SK-N-SH (cell line): ENCODE measurements at regions not wholly inside any gene's neighbourhood (a gene's known extent, or its start where the extent isn't known, plus 50 kb on each side); places are given as distances from the start of the nearest gene placed in this dataset.

Experiments
- CTCF ChIA-PET: fragments of 300-600, 350-600 bp; formaldehyde crosslinking; extraction: SDS; loops from one replicate; lab custom pipeline; 2021; lab: Yijun Ruan, JAX
- POLR2A ChIA-PET: fragments of 350-600 bp; sonication (Branson Sonifier 250); formaldehyde crosslinking; extraction: SDS; loops from one replicate; lab custom pipeline; 2020; ENCODE audit warnings: antibody characterized with exemption, inconsistent platforms; lab: Yijun Ruan, JAX
- DNase-seq: peaks from one replicate; pipeline ENCODE4 v3.0.0; 2012
- H2AFZ ChIP-seq: fragments of 200-600 bp; sonication (generic); 2 replicates; pipeline ENCODE4 v1.8.1; 2016; ENCODE audit warnings: antibody characterized with exemption, mild to moderate bottlenecking, low read depth
- H3F3A ChIP-seq: fragments of 200-600 bp; sonication (generic); replicated peaks from 2 replicates; pipeline ENCODE3; 2016; ENCODE audit warnings: antibody characterized with exemption, mild to moderate bottlenecking; ENCODE audit not compliant: insufficient read depth
- H3K27ac ChIP-seq, 2 experiments: fragments of 200-500 bp in 1 of 2; fragments of 200-600 bp in 1 of 2; sonication (Bioruptor generic) in 1 of 2; sonication (generic), shearing (Covaris generic) in 1 of 2; 2 replicates each; pipeline versions ENCODE4 v1.5.1 to v1.6.1; 2014 to 2016; ENCODE audit warnings: low read depth in 2 of 2, inconsistent platforms in 1 of 2, low read length in 1 of 2, mild to moderate bottlenecking in 1 of 2, mixed read lengths in 1 of 2
- H3K27me3 ChIP-seq: fragments of 200-600 bp; sonication (generic), shearing (Covaris generic); 2 replicates; pipeline ENCODE4 v1.6.1; 2016; ENCODE audit warnings: mixed run types; ENCODE audit not compliant: insufficient read depth
- H3K36me3 ChIP-seq, 2 experiments: fragments of 200-500 bp in 1 of 2; fragments of 200-600 bp in 1 of 2; sonication (Bioruptor generic) in 1 of 2; sonication (generic) in 1 of 2; replicated peaks in 1 of 2; 2 replicates each; pipeline versions ENCODE3 to v1.5.1; 2014 to 2016; ENCODE audit warnings: low read length in 1 of 2, mild to moderate bottlenecking in 1 of 2; ENCODE audit not compliant: insufficient read depth in 2 of 2, control insufficient read depth in 1 of 2
- H3K4me1 ChIP-seq, 2 experiments: fragments of 200-500 bp in 1 of 2; fragments of 200-600 bp in 1 of 2; sonication (Bioruptor generic) in 1 of 2; sonication (generic), shearing (Covaris generic) in 1 of 2; 2 replicates each; pipeline versions ENCODE4 v1.5.1 to v1.6.1; 2014 to 2016; ENCODE audit warnings: low read depth in 1 of 2, low read length in 1 of 2, mixed run types in 1 of 2; ENCODE audit not compliant: insufficient read depth in 2 of 2, control insufficient read depth in 1 of 2
- H3K4me2 ChIP-seq: fragments of 200-600 bp; sonication (generic), shearing (Covaris generic); 2 replicates; pipeline ENCODE4 v1.6.1; 2017; ENCODE audit warnings: mixed run types
- H3K4me3 ChIP-seq, 2 experiments: fragments of 200-500 bp in 1 of 2; fragments of 200-600 bp in 1 of 2; sonication (Bioruptor generic) in 1 of 2; sonication (generic), shearing (Covaris generic) in 1 of 2; 2 replicates each; pipeline versions ENCODE4 v1.5.1 to v1.8.1; 2014 to 2016; ENCODE audit warnings: low read depth in 2 of 2, inconsistent platforms in 1 of 2, low read length in 1 of 2, mild to moderate bottlenecking in 1 of 2, mixed read lengths in 1 of 2, moderate library complexity in 1 of 2
- H3K79me2 ChIP-seq: fragments of 200-600 bp; sonication (generic); 2 replicates; pipeline ENCODE4 v1.8.1; 2017; ENCODE audit warnings: mild to moderate bottlenecking; ENCODE audit not compliant: insufficient read depth
- H3K9ac ChIP-seq: fragments of 200-600 bp; sonication (generic); 2 replicates; pipeline ENCODE4 v1.6.1; 2017; ENCODE audit warnings: mixed run types
- H3K9me2 ChIP-seq: fragments of 200-600 bp; sonication (generic); 2 replicates; pipeline ENCODE4 v1.6.1; 2017; ENCODE audit warnings: mixed run types
- H3K9me3 ChIP-seq: fragments of 200-600 bp; sonication (generic); 2 replicates; pipeline ENCODE4 v1.6.1; 2017; ENCODE audit warnings: mixed run types, mild to moderate bottlenecking, moderate library complexity
- H4K20me1 ChIP-seq: fragments of 200-600 bp; sonication (generic); 2 replicates; pipeline ENCODE4 v1.6.1; 2017; ENCODE audit warnings: mild to moderate bottlenecking, mixed run types; ENCODE audit not compliant: insufficient read depth
- CTCF ChIP-seq: fragments of 200-600 bp; sonication (generic); IDR thresholded peaks from 2 replicates; pipeline ENCODE4 v1.6.1; 2017; ENCODE audit warnings: antibody characterized with exemption, mild to moderate bottlenecking, moderate library complexity
- ELF1 ChIP-seq: IDR thresholded peaks from 2 replicates; pipeline ENCODE4 v1.4.0; 2012
- EZH2phosphoT487 ChIP-seq: fragments of 200-600 bp; sonication (generic); IDR thresholded peaks from 2 replicates; pipeline ENCODE4 v1.6.1; 2017; ENCODE audit warnings: low read depth, mixed run types, mild to moderate bottlenecking, antibody characterized with exemption, moderate library complexity, borderline replicate concordance
- FOSL2 ChIP-seq: IDR thresholded peaks from 2 replicates; pipeline ENCODE4 v1.4.0; 2012; ENCODE audit warnings: low read depth, mild to moderate bottlenecking, moderate library complexity, borderline replicate concordance
- GABPA ChIP-seq: IDR thresholded peaks from 2 replicates; pipeline ENCODE4 v1.4.0; 2012; ENCODE audit warnings: low read depth, mild to moderate bottlenecking
- IRF3 ChIP-seq: fragments of 150-350 bp; IDR thresholded peaks from 2 replicates; pipeline ENCODE4 v1.6.1; 2016; ENCODE audit warnings: mild to moderate bottlenecking, low read depth, low read length
- JUND ChIP-seq: IDR thresholded peaks from 2 replicates; pipeline ENCODE4 v1.4.0; 2012
- MAX ChIP-seq: IDR thresholded peaks from 2 replicates; pipeline ENCODE4 v1.4.0; 2012; ENCODE audit warnings: low read depth
- NFIC ChIP-seq: IDR thresholded peaks from 2 replicates; pipeline ENCODE4 v1.4.0; 2012; ENCODE audit warnings: borderline replicate concordance
- NRF1 ChIP-seq: IDR thresholded peaks from 2 replicates; pipeline ENCODE4 v1.6.1; 2012; ENCODE audit warnings: low read depth, mild to moderate bottlenecking, low read length
- PBX3 ChIP-seq: IDR thresholded peaks from 2 replicates; pipeline ENCODE4; 2012
- REST ChIP-seq: IDR thresholded peaks from 2 replicates; pipeline ENCODE4 v1.6.1; 2012; ENCODE audit warnings: mild to moderate bottlenecking, low read depth, low read length, moderate library complexity
- RFX5 ChIP-seq: IDR thresholded peaks from 2 replicates; pipeline ENCODE4 v1.6.1; 2012; ENCODE audit warnings: mild to moderate bottlenecking, improper control_type of control experiment, low read length
- TAF1 ChIP-seq: IDR thresholded peaks from 2 replicates; pipeline ENCODE4 v1.6.1; 2012; ENCODE audit warnings: low read depth, mild to moderate bottlenecking, low read length, moderate library complexity, borderline replicate concordance
- TCF12 ChIP-seq: IDR thresholded peaks from 2 replicates; pipeline ENCODE4 v1.4.0; 2012
- TEAD4 ChIP-seq: IDR thresholded peaks from 2 replicates; pipeline ENCODE4 v1.4.0; 2012; ENCODE audit warnings: mild to moderate bottlenecking, borderline replicate concordance; ENCODE audit not compliant: insufficient read depth
- USF1 ChIP-seq: IDR thresholded peaks from 2 replicates; pipeline ENCODE4 v1.4.0; 2012; ENCODE audit warnings: low read depth, borderline replicate concordance
- WGBS: methylation state at CpG from one replicate; pipeline ENCODE4 v1.1.6; 2017; ENCODE audit warnings: low lambda C conversion rate; 5-methylcytosine and 5-hydroxymethylcytosine counted together

- TF ChIP-seq GABPA: no peak
- no peak for TF ChIP-seq TEAD4
- no peak for TF ChIP-seq EZH2phosphoT487
- no peak for TF ChIP-seq USF1
- no peak for TF ChIP-seq RFX5
- TF ChIP-seq JUND: no peak
- no peak for TF ChIP-seq NRF1
- TF ChIP-seq TCF12: no peak
- no peak for TF ChIP-seq CTCF
- no peak for TF ChIP-seq TAF1
- no peak for TF ChIP-seq ELF1
- no peak for TF ChIP-seq MAX
- no peak for TF ChIP-seq FOSL2
- TF ChIP-seq NFIC: no peak
- no peak for TF ChIP-seq IRF3
- Histone ChIP-seq H4K20me1 (no peaks in the 10 kb centered on the region), H3K4me1 (no peaks in the 10 kb centered on the region), H3K4me3 (no peak overlapping the region), H3K27ac (no peak overlapping the region), H3K9me3 (no peaks in the 10 kb centered on the region), H3K9me2 (no peaks in the 10 kb centered on the region), H3K36me3 (no peaks in the 10 kb centered on the region), H3K9ac (no peak overlapping the region), H3F3A (no peaks in the 10 kb centered on the region), H2AFZ (no peak overlapping the region), H3K27me3 (no peaks in the 10 kb centered on the region), H3K4me2 (no peak overlapping the region), H3K79me2 (no peaks in the 10 kb centered on the region)
- 49% methylated on average over 4 of the region's 4 CpGs for WGBS
- no peak for DNase-seq
- ChIA-PET POLR2A (no interaction called here), CTCF (no interaction called here)
Observed at GRCh38 chr9:119429302-119429701, 60.1 kb upstream of the BRINP1 start.

- no peaks in the 10 kb centered on the region for H4K20me1 ChIP-seq
- ChIA-PET CTCF (no interaction called here), POLR2A (no interaction called here)
- no peak for TF ChIP-seq FOSL2
- no peak for TF ChIP-seq MAX
- TF ChIP-seq IRF3: no peak
- TF ChIP-seq ELF1: no peak
- no peak for TF ChIP-seq PBX3
- TF ChIP-seq NFIC: no peak
- no peak for TF ChIP-seq TCF12
- no peak for TF ChIP-seq REST
- TF ChIP-seq GABPA: no peak
Observed at GRCh38 chr9:119420231-119420630, 51.0 kb upstream of the BRINP1 start.

More at GRCh38 chr9:119420231-119420630, 51.0 kb upstream of the BRINP1 start:
- H3K4me2 ChIP-seq: no peak overlapping the region
- no peaks in the 10 kb centered on the region for H3K9me3 ChIP-seq
- H3K36me3 ChIP-seq: no peaks in the 10 kb centered on the region
- H3K4me1 ChIP-seq: no peaks in the 10 kb centered on the region
- no peaks in the 10 kb centered on the region for H3K27me3 ChIP-seq
- no peaks in the 10 kb centered on the region for H3F3A ChIP-seq
- H2AFZ ChIP-seq: no peak overlapping the region
- no peaks in the 10 kb centered on the region for H3K9me2 ChIP-seq
- 10% methylated on average over 2 of the region's 2 CpGs for WGBS
- H3K27ac ChIP-seq: no peak overlapping the region
- H3K4me3 ChIP-seq: no peak overlapping the region
- no peak for DNase-seq
- H3K9ac ChIP-seq: no peak overlapping the region
- H3K79me2 ChIP-seq: no peaks in the 10 kb centered on the region
